GM21447 (cell line): ENCODE measurements at regions not wholly inside any gene's neighbourhood (a gene's known extent, or its start where the extent isn't known, plus 50 kb on each side); places are given as distances from the start of the nearest gene placed in this dataset.

Experiments used
- ATAC-seq: cut with Tn5 transposase; IDR thresholded peaks from one replicate; pipeline ENCODE4 v1.9.1; 2021; ENCODE audit not compliant: unreplicated experiment

DNA sequence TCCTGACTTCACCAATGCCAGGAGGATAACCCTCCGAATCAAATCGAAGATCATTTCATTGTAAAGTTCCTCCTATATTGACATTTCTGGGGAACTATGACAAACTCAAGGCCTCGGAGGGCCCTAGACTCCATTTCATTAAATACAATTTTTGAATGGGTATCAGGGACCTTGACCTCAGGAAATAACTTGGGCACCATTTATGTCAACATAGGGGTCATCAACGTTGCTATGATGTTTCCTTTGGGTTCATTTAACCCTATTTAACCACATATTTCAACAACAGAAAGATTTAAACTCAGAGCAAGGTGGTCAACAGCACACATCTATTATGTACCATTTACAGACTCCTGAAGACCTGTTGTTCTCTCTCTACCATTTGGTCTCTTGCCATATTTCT is 395.1 kb downstream of the TRIML1 start:
- ATAC-seq = no peak

DNA sequence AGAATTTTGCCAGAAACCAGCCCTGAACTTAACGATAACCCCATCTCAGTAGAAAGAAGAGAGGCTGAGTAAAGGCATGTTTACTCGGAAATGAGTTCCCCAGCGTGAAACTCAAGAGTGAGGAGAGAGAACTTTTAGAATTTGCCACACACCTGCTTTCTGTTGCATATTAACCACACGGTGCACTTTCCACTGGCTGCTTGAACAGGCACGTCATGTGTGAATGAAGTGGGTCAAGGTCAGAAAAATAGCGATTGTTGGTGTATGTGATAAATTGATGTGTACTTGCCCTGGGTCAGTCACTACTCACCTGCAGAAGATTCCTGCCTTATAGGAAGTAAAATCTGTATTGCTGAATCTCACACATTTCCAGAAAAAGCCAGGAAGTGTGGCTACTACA is 395.7 kb downstream of the TRIML1 start:
- no peak for ATAC-seq

DNA sequence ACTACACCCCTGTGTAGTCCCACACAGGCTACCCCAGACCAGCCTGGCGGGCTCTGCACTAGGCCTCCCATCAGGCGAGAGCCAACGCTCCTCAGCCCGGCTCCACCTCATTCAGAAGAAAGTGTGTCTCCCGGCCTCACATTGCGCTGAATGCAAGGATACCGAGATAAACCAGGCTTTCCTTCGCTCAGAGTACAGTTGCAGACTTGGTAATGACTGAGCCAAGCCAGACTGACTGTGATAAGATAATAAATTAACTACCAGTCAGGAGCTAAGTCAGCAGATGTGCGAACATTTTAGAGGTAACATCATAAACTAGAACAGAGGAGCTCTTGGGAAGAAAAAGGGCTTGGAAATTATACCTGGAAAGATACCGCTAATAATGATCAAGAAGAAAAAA is 397.6 kb downstream of the TRIML1 start:
- ATAC-seq = no peak

DNA sequence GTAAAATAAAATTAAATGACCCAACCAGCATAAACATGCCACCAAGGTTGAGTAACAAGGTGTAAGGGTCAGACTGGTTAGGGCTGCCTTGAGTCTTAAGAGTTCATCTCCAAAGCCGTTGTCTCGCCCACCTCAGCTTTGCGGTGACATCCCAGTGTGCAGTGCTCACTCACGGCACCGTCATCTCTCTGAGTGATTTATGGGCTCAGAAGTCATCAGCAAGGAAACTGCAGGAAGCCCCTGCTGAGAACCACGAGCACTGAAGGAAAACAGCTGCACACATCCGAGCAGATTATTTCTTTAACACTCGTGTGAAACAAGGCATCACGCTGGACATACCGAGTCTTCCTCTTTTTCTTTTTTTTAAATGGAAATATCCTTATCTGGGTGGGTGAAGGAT is 411.1 kb downstream of the TRIML1 start:
- no peak for ATAC-seq

DNA sequence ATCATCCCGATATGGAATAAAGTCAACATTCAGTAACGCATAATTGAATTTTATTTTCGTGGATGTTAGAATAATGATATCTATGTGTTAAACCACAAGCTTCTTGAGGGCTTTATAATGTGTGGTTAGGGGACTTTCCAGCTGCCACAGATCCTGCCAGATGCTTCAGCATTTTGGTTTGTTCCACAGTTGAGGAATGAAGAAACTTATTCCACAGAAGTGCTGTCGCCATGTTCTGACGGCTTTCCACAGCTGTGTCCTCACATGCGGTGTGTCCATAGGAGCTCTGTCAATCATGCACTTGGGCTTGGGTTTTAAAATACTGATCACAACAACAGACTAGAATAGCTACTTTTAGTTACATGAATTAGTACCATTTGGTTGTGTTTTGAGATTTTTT is 411.9 kb downstream of the TRIML1 start:
- no peak for ATAC-seq

DNA sequence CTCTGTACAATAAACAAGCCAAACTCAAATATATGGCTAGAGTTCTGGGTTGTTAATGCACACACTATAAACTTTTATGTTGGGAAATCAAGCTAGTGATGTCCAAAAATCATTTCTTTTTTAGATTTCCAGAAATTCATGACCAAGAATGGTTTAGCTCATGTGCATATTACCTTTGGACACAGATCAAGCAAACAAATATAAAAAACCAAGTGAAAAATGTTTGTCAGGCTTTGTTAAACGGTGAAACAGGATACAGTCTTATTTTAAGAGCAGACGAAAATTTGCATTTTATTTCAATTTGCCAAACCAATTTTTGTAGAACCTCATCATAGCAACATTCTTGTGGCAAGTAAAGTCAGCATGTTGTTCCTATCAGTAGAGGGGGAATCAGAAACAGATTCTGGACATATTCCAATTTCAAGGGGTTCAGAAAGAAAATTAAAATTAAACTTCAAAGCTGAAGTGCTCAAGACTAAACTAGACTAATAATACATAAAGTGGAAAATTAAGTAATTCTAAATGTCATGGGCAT is 413.6 kb downstream of the TRIML1 start:
- no peak for ATAC-seq

DNA sequence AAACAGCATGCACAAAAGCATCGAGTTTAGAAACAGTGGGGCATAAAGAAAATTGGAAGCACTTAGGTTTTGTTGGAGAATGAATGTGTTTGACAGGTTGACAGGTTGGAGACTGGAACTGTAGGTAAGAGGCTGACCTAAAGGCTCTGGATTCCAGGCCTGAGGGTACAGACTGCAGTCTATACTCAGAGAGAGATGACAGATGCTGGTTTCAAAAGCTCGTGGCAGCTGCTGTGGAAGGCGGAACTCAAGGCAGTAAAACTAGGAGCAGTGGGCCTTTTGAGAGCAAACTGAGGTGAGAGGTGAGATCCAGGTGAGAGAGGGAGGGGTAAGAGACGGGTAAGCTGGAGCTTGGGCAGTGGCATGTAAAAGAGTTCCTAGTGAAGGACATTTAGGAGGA is 415.2 kb downstream of the TRIML1 start:
- no peak for ATAC-seq

DNA sequence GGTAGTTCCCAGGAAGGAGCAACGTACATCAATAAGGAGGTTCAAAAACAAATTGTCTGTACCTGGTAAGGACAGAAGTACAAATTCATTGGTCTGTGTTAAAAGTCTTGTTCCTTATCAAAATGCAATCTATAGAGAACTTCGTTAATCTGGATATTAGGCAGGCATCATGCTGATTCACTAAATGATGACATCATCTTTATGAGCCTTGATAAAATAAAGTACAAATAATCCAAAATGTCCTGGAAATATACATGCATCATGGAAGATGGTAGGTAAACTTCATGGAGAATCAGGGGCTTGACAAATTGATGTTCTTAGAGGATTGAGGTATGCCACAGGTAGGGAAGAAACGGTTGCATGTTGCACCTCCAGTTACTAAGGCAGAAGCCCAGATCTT is 433.9 kb downstream of the TRIML1 start:
- ATAC-seq = no peak

DNA sequence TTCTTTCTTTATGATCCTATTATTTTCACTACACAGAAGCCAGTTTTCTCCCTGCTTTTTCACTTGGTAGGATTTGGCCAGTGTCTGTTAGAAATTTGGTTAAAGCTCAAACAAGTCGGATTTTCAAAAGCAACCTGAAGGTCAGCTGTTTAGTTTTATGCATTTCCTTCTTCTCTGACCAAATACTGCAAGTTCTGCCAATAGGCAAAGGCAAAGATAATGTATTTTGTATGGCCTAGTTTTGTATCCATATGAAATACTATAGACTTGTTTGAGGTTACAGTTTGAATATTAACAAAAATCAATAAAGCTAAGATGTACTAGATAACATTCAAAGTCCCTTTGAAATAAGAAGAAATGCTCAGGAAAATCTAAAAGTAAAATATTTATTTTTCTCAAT is 439.4 kb downstream of the TRIML1 start:
- ATAC-seq = no peak

DNA sequence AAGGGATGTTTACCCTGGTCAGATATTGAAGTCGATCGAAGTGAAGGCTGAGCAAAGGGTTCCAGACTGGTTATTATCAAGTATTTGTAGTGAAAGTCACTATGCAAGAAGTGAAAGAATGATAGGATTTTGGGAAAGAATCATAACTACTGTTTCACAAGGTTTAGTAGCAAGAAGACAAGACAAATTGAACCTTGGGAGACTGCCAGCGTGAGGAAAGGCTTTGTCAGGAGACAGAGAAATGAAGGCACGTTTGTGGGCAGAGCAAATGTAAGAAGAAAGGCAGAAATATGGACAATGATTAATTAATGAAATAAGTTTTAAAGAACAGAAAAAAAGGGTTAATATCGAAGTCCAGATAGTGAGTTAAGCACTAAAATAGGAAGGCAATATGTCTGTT is 456.8 kb downstream of the TRIML1 start:
- no peak for ATAC-seq

DNA sequence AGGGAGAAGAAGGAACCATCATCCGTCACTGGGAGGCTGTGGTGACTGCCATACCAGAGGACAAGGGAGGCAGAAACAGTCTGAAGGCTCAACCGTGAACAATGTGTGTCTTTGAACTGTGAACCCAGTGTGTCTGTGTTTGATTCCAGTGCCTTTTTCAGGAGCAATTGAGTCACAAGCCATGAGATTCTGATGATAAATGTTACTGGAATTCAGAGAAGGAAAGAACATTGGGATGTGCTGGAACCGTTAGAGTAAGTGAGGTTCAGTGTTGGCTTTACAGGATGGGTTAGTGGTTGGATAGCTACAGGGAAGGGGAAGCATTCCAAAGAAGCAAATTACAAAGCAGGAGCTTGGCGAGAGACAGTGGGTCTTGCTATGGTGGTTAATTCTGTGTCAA is 464.4 kb downstream of the TRIML1 start:
- no peak for ATAC-seq

DNA sequence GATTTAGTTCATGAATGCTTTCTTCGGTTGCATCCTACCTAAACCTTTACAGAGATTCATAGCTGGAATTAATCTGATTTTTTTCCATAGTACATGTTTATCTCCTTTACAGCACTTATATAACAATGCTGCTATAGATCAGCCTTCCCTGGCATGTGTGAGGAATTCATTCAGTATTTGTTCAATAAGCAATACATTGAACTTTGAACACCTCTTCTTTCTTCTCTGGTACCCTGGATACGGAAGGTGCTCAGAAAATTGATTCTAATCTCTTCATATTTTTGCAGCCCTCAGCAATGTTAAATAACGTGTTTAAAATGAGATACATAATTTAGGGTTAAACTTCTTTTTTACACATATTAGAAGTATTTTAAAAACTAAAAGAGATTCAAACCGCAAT is 467.4 kb downstream of the TRIML1 start:
- no peak for ATAC-seq

DNA sequence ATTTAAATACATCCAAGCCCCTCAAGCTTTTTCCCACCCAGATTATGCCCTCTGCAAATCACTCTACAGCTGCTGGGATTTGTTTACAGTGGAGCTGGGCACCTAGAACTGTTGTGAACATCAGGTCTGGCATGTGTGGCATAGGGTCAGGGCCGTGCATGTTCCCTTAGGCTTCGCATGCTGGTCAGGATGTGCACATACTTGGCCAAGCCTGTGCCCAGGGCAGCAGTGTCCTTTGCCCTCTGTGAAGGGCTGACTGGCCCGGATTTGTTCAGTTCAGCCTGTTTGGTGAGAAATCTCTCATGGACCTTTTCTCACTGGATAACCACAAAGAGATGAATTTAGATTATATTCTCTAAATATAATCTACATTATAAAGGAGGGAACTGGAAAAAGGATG is 471.9 kb downstream of the TRIML1 start:
- ATAC-seq = no peak

DNA sequence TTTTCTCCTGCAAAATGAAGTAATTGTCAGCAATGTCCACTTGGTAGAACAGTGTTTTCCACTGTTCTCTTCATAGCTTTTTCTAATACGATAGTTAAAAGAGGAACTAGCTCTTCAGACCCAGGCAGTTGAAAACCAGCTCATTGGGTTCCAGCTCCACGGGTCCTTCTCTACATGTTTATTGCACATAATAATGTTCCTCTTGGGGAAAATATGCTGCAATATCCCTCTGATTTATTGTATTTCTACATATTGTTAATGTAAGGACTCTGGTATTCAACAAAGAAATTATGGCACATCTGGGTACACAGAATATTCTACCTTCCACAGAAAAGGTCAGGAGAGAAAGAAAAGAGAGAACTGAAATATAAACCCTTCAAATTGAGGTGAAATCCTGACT is 473.4 kb downstream of the TRIML1 start:
- no peak for ATAC-seq

DNA sequence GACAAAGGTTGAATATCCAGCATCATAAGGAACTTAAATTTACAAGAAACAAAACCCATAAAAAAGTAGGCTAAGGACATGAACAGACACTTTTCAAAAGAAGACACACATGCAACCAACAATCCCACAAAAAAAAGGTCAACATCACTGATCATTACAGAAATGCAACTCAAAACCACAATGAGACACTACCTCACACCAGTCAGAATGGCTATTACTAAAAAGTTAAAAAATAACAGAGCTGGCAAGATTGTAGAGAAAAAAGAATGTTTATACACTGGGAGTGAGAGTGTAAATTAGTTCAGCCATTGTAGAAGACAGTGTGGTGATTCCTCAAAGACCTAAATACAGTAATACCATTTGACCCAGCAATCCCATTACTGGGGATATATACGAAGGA is 474.7 kb downstream of the TRIML1 start:
- ATAC-seq = no peak

DNA sequence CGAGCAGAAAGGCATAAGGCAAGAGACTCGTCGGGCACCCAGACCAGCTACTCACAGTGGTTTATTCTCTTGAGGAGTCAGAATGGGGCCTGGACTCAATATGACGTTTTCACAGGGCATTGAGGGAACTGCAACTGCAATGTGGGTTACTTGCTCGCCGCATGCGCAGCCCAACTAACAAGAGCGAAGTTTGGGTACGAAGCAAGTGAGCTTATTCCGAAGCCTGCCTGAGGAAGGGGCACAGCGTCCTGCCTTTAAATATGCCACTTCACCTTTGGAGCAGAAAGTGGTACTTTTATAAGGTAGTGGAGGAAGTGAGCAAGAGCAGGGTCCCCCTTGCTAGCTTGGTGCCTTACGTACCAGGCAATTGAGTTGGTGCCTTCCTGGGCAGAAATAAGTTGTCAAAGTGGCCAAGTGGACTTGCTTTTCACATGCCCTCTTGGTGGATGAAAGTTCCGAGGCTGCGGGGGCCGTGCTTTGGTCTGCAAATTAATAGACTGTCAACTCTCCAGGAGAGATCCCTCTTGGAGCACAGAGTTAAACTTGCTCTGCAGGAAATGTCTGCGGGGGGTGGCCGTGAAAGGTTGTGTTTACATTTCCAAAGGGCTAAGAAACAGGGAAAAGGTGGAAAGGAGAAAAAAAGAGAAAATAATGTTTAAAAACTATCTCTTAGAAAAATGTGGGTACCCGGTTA is 480.4 kb downstream of the TRIML1 start:
- no peak for ATAC-seq

DNA sequence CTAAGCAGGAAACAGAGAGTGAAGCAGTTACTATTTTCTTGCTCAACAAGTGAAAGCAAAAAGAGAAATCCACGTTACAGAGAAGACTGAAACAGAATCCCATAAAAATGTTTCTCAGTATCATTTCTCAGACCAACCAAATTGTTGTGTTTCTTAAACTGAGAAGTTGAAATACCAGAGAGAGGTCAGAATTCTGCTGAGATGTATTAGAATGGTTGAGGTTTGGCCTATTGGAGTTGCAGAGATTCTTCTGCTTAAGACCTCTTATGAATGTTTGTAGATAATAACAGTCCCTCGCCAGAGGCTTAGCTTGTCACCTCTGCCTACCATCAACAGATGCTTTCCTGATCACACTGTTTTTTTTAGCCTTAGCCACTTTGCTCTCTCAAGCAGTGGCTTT is 481.4 kb downstream of the TRIML1 start:
- ATAC-seq = no peak

DNA sequence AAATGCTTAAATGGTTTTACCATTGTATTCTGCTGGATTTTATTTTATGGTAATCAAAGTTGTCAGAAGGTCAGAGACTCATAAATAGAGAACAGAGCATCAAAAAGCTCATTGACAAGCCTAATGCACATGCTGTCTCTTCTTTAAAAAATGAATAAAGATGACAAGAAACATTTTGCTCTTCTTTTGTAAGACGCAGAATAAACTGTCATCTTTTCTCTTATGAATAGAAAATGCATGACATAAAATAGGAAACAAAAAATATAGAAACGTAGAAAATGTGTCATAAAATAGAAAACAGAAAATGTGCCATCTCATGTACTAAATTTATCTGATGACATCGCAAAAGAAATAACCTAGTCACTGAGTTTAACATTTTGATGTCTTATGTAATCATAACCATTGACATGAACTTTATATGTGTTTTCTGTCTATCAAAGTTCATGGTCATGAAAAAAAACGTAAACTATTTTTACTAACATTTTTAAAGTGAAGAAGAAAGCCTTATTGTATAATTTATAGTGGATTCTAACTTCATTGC is 484.1 kb downstream of the TRIML1 start:
- ATAC-seq = no peak

DNA sequence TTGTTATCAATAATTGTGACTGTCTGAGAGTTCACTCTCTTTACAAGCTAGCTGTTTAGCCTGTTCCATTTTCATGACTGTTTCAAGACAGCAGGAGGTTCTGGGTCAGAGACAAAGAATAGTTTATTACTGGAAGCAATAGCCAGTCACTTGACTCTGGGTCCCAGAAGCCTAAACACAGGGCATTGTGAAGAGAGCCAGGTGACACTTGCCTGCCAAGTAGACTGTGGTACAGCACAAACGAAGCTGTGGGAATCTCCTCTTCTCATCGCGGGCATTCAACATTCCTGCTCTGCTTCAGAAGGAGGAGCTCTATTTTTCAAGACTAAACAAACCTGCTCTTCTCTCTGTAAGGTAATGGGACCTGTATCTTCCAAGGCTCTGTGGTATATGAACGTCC is 485.1 kb downstream of the TRIML1 start:
- ATAC-seq = no peak

DNA sequence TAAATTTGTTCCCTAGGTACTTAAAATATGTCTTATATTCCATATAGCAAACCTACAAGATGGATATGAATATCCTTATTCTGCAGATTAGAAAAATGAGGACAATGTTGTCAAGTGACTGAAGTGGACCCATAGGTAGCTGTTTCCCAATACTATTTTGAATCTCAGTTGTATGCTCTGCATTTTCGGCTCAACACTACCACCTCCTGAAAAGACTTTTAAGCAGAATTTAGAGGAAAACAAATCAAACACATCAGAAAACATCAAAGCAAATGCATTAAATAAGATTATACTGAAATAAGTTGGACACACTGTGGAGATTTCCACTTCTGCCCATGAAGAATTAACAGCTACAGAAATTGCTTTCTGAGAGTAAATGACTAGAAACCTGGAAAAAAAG is 488.7 kb downstream of the TRIML1 start:
- no peak for ATAC-seq

DNA sequence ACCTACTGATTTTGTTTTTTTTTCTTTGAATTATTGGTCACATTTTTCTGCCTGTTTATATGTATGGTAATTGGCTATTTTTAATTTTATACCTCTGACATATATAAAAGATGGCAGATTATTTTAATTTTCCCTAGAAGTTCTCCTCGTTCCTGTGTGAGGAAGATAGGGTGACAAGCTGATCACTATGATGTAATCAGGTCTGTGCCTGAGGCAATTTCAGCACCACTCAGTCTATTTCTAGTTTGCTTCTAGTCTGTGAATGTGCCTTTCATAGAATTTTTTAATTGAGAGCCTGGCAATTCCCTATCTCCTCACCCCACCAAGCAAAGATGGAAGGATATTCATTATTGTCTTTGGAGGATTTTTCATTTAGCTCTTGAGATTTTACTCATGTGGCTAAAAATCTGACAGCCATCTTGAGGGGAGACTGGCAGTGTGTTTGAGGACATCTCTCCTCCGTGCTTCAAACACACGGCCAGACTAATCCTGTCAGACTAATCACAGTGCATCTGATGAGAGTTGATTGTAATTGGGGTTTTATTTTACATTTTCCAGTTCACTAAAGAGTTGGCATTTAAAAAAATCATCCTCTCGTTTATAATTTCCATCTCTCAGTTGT is 500.3 kb downstream of the TRIML1 start:
- no peak for ATAC-seq

DNA sequence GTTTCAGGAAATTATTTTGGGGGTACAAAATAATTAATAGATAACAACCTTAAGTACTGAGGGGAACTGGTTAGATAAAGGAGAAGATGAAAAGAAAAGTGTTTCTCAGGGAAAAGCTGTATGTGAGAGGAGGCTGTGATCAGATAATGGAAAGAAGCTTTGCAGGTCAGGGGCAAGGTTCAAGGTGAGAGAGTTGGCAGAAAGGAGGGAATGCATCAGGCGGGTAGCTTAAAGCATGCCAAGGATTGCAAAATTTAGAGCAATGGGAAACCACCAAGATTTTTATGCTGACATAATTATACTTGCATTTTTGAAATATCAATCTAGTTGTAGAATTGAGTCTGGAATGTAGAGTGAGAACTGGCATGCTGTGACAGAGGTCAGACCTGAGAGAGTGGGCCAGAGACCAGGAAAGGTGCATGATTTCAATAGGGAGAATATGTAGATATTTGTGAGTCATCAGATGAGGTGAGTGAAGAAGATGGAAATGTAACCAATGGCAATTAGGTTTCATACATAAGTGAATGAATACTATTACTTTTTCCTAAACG is 508.7 kb downstream of the TRIML1 start:
- ATAC-seq = no peak
